Fibroblast of gingiva (primary cell): ENCODE measurements at regions not wholly inside any gene's neighbourhood (a gene's known extent, or its start where the extent isn't known, plus 50 kb on each side); places are given as distances from the start of the nearest gene placed in this dataset.
"Not testable (repeated sequence)": the region's sequence is repeated elsewhere in the genome, so short reads cannot be mapped to it uniquely, and the experiment has no call there.

Experiments used
- DNase-seq: peaks from one replicate; pipeline ENCODE4 v3.0.0-alpha.2; 2011; ENCODE audit warnings: low read depth

DNA sequence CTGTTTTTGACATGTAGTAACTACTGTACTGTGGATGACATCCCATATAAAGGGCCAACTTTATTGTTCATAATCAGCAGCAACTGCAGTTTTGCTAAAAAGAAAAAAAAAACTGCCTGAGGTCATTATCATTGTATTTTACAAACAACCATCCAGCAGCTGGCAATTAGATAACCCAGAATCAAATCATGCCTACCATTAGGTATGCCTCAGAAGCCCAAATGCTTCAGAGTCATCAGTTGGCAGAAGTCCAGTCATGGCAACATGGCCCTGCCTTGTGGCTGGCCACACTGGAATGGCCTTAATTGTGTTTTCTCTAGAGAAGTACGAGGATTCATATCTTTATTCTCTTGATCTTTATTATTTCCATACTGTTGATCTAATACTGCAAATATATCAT, 462.4 kb upstream of the NRSN1 start:
- DNase-seq = no peak

DNA sequence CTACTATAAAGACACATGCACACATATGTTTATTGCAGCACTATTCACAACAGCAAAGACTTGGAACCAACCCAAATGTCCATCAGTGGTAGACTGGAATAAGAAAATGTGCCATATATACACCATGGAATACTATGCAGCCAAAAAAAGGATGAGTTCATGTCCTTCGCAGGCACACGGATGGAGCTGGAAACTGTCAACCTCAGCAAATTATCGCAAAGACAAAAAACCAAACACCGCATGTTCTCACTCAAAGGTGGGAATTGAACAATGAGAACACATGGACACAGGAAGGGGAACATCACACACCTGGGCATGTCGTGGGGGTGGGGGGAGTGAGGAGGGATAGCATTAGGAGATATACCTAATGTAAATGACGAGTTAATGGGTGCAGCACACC, 460.1 kb upstream of the NRSN1 start:
- not testable (repeated sequence) for DNase-seq

DNA sequence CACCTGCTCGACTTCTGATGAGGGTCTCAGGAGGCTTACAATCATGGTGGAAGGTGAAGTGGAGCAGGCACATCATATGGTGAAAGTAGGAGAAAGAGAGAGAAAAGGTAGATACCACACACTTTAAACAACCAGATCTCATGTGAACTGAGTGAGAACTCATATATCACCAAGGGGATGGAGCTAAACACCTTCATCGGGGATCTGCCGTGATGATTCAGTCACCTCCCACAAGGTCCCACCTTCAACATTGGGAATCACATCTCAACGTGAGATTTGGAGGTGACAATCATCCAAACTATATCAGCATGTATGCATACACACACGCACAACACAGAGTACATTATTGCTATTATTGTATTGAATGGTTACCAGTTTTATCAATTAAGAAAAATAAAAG, 453.3 kb upstream of the NRSN1 start:
- DNase-seq = no peak

DNA sequence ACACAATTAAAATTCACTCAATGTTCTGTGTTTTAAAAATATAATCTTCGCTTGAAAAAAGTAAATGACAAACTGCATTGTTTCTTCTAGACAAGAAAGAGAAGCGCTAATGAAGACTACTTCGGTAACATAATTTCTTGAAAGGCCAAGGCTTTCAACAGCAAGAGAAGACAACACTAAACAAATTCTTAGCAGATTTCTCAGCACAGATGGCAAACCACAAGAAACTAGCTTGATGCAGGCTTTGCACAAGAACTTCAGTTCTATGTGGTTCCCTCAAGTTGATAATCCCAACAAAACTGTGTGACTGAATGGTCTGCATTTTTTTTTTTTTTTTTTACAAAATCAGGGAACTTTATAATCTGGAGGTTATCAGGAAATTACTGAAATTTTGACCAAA, 447.4 kb upstream of the NRSN1 start:
- DNase-seq = no peak

DNA sequence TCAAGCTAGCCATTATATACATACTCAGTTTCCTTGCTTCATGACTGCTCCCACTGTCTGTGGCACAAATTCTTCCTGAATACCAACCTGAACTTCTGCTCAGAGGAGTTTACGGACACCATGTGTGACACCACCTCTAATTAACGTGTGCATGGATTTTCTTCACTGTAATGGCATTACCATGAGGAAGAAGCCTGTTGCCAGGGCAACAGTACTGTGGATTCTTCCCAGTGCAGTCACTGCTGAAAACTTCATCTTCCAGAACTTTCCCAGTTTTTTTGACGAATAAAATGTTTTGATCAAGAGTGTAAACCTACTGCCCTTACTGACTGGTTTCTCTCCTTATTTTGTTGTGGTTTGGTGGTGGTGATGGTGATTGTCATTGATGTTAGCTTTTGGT, 444.3 kb upstream of the NRSN1 start:
- no peak for DNase-seq

DNA sequence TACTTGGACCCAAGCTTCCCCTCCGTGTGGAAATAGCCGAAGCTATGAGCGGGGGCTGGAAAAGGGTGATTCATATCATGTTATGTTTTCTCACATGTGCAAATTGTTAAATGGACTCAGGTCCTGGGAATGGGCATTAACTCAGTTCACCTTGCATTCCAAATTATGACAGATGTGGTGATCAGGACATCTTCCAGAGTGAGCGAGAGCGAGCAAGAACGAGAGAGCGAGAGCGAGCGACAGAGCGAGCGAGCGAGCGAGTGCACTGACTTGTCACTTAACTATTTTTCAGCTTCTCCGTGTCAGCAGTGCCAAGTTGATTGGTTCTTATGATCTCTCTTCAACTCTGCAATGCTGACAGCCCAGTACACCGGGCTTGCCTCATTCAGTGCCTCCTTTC, 437.4 kb upstream of the NRSN1 start:
- DNase-seq = no peak

DNA sequence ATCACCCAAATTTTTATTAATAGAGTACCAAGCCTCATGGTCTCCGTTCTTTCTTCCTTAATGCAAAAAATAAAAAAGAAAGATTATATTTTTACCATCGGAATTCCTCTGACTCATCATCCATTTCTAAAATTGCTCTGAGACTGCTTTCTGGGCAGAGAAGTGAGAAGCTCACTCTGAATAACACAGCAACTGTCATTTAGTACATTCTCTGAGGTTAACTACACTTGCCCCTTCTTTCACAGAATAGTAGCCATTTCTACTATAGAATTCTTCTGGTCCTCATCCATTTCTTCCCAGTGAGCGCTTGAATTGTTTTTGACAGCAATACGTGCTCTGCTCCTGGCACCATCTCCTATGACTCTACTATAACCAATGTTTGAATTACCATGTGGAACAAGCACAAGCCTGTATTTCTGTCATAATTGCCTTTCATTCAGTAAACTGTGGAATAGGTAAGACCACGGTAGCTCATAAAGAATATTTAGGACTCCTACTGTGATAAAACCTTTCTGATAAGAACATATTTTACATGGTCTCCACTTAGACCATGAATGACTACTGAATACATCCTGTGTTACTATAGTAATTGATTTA, 435.5 kb upstream of the NRSN1 start:
- DNase-seq = no peak

DNA sequence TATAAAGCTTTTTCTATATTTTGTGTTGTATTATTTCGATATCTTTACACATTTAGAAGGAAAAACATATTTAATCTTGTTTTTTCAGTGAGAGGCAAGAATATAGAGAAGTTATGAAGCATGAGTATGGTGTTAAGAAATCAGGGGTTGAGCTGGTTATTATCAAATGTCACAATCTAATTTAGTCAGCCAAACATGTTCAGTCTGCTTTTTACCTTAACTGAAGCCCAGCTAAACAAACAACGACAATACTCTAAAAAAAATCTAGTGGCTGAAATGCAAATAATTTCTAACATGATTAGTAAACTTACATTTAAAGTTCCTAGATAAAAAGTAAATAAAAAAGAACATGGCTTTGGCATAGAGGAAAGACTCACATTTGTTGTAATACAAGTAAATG, 433.8 kb upstream of the NRSN1 start:
- DNase-seq = no peak

DNA sequence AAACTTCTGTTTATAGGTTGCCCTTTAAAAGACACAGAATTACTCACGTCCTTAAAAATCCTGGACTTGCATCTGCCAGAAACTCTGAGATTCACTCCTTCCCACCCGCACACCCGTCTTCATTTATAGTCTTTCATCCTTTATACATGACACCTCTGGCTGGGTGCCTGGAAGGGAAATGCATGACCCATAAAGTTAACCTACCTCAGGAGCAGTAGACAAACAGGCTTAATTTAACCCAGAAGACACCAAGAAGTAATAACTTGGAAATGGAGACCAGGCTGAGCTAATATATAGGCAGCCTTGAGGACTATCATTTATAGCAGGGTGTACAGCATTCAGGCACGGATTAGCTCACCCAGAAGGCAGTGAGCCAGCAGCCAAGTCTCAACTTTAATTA, 429.0 kb upstream of the NRSN1 start:
- peak; percentile 4 for DNase-seq

DNA sequence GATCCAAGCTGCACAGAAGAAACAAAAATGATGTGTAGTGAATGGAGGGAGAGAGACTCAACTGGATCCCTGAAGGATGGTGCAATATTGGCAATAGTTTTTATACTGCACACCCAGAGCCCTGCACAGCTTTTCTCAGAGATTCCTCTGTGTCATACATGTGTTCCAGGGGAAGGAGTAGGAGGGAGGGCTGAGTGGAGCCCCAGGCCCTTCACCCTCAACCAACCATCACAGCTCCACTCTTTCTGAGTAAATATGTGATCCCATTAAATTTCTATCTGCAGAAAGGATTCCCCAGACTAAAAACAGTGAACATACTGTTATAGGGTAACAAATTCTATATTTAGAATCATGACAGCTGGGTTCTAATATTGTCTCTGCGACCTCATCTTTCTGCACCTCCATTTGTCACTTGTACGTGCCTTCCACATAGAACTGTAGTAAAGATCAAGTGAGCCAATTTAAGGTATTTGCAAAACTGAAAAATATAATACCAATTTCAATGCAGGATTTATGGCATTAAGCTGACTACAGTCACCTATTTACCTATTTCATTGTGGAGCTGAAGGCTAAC, 421.4 kb upstream of the NRSN1 start:
- DNase-seq = no peak

DNA sequence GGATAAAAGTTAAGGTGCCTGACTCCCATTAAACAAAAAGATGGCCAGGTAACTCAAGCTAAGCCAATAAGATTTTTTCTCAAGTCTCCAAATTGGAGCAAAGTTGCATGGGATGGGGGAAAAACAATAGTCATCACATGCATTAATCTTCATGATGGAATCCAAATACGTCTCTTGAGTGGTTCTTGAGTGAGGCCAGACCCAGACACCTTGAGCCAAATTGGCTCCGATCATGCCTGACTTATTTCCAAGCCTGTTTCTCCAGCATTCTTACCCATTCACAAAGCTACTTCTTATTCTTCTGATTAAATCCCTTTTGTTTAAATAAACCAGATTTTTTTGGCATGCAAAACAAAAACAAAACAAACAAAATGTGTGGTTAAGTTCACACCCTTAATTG, 420.3 kb upstream of the NRSN1 start:
- DNase-seq = no peak

DNA sequence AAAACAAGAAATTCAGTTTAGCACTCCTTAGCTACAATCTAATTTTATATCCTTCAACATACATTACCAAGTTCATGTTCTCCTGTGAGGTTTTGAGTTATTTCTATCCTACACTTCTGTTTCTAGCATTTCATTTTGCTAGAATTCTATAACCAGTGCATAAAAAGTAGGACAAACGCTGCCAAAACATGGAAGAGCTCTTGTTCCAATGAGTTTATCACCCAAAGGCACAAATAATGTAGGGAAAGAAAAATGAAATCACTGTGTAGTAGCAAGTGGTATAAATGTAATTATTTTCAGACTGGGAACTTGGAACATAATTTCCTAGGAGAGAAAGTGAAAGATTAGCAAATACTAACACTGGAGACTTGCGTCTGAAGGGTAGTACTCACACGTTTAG, 413.3 kb upstream of the NRSN1 start:
- no peak for DNase-seq

DNA sequence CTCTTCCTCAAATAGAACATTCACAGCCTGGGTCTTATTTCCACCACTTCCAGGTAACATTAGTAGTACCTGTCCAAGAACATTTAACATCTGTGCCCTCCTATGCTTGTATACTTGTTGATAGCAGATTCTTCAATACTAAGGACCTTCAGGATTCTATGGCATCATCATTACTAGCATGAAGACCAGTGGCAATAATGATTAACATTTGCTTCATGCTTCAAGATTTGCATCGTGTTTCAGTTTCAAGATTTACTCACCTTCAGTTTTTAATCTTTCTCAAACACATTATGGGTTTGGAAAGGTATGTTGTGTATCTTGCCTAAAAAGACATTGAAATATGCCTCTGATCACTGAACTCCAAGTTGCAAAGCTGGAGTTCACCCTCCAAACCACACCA, 412.8 kb upstream of the NRSN1 start:
- DNase-seq = no peak

DNA sequence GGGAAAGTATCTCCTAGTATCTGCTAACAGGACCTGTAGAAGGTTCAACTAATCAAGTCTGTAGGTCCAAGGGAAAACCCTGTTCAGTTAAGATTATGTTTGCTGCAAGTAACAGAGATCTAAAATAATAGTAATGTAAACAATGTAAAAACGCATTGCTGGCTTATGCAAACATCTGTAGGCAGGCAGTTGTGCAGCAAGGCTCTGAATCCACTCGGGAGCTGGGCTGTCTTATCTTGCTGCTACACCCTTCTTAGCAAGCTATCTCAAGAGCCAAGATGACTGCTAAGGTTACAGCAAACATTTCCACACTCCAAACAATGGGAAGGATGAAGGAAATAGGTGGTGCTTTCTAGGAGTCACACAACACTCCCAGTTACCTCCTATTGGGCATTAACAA, 397.3 kb upstream of the NRSN1 start:
- DNase-seq = no peak

DNA sequence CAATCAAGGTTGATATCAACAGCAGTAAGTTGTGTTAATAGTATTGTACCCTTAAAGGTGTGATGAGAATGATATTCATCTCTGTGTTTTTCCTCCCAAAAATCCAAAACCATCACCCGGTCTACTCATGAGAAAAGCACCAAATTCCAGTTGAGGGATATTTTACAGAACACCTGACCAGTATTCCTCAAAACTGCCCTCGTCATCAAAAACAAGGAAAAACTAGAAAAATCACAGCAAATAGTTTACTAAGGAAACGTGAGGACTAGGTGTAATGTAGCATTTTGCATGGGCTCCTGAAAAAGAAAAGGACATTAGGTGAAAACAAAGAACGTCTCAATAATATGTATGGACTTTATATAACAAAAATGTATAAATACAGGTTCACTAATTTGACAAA, 394.4 kb upstream of the NRSN1 start:
- DNase-seq = no peak

DNA sequence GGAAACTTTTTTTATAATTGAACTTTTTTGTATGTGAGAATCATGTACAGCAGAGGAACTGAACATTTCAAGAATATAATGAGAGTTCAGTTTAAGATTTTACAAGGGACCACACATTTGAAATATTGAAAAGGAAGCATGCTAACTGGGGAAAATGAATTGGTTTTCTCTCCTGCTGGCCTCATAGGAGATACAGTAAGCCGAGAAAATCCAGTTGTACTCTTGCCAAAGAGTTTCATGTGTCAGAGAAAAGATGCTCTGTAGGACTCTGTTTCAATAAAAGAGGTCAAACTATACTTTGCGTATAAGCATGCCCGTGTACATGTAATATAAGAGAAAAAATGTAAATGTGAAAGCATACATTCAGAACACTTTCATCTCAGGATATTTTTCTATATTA, 393.5 kb upstream of the NRSN1 start:
- DNase-seq = no peak

DNA sequence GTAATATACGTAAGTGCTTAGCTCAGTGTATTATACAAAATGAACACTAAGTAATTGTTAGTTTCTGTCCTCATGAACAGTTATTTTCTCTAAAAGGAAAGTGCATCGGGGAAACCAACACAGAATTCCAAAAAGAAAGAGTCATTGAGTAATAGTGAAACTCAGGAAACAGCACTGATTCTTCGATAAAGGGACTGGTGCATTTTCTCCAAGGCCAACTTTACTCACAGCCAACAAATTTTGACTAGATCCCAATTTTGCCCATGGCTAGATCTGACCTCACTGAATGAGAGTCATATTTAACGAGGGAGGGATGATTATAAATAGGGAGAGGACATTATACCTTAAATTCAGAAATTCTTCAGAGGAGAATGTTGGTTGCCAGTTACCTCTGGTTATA, 390.9 kb upstream of the NRSN1 start:
- no peak for DNase-seq

DNA sequence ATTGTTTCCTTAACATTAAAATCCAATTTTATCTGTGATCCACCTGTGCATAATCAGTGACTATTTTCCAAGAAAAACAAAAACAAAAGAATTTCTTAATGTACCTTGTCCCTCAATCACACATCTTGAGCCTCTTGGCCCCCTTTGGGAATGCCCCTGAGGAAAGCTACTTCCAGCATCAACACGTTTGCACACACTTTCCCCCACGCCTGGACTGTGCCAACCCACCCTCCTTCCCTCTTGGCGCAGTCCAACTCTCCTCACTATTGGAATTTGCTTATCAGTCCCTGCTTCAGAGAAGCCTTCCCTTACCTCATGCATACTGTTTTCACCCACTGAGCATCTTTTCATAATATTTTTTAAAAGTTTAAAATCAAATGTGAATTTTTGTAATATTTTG, 389.4 kb upstream of the NRSN1 start:
- DNase-seq = no peak

DNA sequence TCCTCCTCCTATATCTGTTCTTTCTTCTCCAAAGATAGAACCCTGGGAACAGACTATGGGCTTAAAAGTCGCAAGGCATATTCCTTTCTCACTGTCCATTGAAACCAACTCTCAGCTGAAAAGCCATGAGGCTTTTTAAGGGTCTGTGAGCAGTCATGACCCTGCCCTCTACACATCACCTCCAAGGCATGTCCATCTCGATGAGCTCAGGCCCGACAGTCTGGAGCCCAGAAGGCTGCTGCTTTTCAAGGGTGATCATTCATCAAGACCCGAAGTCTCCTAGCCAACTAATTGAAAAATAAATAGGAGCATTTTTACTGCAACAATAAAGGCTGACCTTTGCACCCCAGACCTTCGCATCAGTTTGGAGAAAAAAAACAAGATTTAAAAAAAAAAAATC, 378.8 kb upstream of the NRSN1 start:
- no peak for DNase-seq

DNA sequence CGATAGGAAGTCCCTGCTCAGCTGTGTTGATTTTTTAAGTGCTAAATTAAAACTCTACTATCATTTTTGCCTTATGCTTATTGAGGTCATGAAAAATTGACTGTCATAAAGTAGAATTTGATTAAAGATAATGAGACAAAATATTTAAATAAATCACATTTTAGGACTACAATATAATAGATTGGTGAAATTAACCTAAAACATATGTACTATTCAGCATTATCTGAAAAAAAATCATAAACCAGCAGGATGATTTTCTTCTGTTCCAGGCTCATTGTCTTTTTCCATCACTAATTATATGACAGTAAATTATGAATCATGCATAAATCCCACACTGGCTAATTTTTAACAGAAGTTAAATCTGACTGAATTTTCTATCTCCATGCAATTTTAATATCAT, 373.6 kb upstream of the NRSN1 start:
- no peak for DNase-seq

DNA sequence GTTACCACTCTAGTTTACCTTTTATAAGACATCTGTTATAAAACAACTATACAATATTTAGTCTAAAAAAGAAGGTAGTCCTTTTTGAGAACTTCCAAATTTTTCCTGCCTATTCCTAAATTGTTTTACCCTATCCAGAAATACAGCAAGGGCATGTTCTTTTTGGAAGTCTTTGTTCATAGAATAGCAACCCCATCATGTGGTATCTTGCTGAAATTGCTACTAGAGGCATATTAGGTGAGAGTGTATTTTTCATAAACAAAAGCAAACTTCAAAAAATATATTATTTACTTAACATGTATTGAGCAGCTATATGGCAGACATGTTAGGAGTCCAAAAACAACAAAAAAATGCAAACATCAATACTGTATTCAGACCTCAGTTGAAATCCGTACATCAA, 371.8 kb upstream of the NRSN1 start:
- no peak for DNase-seq

DNA sequence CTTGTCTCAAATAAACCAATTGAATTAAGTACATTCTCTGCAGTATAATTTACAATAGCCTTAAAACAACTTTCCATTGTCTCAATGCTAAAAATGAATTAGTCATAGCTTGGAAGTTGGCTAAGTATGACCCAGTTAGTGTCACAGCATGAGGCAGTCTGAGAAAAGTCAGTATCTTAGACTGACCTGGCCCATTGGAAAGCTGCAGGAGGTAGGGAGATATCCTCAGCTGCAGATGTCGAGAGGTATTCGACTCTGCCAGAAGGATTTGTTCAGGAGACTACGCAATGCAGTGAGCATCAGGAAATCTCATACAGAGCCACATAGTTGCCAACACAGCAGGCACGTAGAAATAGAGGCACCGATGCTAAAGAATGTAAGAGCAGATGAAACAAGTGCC, 350.9 kb upstream of the NRSN1 start:
- DNase-seq = peak; percentile 23

DNA sequence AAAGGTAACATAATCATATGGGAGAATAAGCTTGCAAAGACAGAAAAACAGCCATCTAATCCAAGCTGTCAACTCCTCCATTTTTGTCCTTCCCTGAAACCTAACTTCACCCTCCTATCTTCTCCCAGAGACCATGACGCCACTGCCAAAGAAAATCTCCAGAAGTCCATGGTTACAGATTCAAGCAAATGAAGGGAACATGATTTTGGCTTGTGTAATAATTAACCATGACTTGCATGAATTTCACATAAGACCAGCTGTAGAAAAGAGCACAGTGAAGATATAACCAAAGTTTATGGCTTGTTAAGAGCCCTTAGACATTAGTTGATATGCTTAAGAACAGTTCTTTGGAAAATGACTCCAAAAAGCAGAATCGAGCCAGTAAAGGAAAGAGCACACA, 342.1 kb upstream of the NRSN1 start:
- DNase-seq = peak; percentile 21

DNA sequence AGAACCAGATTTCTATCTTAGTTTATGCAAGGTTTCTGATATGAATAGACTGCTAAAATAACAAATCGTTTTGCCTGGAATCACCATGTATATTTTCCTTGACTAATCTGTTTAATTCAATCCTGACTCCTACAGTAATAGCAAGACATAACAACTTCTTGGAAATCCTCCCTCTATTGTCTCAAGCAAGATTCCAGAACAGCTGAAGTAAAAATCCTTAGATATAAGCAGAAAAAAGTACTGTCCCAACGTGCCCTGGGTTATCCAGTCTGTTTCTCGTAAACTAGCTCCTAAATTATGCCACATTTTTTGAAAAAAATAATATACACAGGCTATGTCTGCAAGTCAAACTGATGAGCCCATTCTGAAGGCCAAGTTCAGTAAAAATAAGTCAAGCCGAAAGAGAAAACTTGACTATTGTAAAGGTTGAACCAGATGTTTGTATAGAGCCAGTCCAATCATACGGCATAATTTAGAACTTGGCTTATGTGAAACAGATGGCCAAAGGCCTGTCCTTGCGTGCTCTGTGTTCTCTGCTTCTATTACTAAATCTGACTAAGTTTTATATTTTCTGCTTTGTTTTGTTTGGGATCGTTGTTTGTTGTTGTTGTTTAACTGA, 341.6 kb upstream of the NRSN1 start:
- peak; percentile 30 for DNase-seq
